ENCODE measurements at regions not wholly inside any gene's neighbourhood (a gene's known extent, or its start where the extent isn't known, plus 50 kb on each side); places are given as distances from the start of the nearest gene placed in this dataset.

GRCh38 chr1:73627723-73628122 lies 570.3 kb downstream of the LRRIQ3 start:
- no peak for DNase-seq

- DNase-seq = no peak
Observed at GRCh38 chr1:73626326-73626725, 571.6 kb downstream of the LRRIQ3 start.

- no peak for DNase-seq
Observed at GRCh38 chr1:73623946-73624345, 574.0 kb downstream of the LRRIQ3 start.

GRCh38 chr1:73617145-73617544 lies 580.8 kb downstream of the LRRIQ3 start:
- DNase-seq = no peak

- DNase-seq = no peak
Observed at GRCh38 chr1:73611681-73612080, 586.3 kb downstream of the LRRIQ3 start.

GRCh38 chr1:73604739-73605138 lies 593.2 kb downstream of the LRRIQ3 start:
- DNase-seq = no peak

- no peak for DNase-seq
Observed at GRCh38 chr1:73604211-73604610, 593.8 kb downstream of the LRRIQ3 start.

GRCh38 chr1:73593804-73594203 lies 604.2 kb downstream of the LRRIQ3 start:
- DNase-seq = no peak

- DNase-seq = no peak
Observed at GRCh38 chr1:73593364-73593763, 604.6 kb downstream of the LRRIQ3 start.

GRCh38 chr1:73587080-73587479 lies 610.9 kb downstream of the LRRIQ3 start:
- no peak for DNase-seq

GRCh38 chr1:73577206-73577605 lies 620.8 kb downstream of the LRRIQ3 start:
- no peak for DNase-seq

GRCh38 chr1:73576083-73576482 lies 621.9 kb downstream of the LRRIQ3 start:
- no peak for DNase-seq

- no peak for DNase-seq
Observed at GRCh38 chr1:73564294-73564693, 633.7 kb downstream of the LRRIQ3 start.

- DNase-seq = no peak
Observed at GRCh38 chr1:73556270-73556669, 641.7 kb downstream of the LRRIQ3 start.

GRCh38 chr1:73537400-73537799 lies 660.6 kb downstream of the LRRIQ3 start:
- DNase-seq = no peak

GRCh38 chr1:73517603-73518191 lies 680.3 kb downstream of the LRRIQ3 start:
- no peak for DNase-seq

GRCh38 chr1:73516451-73516850 lies 681.5 kb downstream of the LRRIQ3 start:
- no peak for DNase-seq

- no peak for DNase-seq
Observed at GRCh38 chr1:73511038-73511437, 686.9 kb downstream of the LRRIQ3 start.

GRCh38 chr1:73500154-73500553 lies 697.8 kb downstream of the LRRIQ3 start:
- DNase-seq = no peak

- DNase-seq = no peak
Observed at GRCh38 chr1:73499671-73500070, 698.3 kb downstream of the LRRIQ3 start.

- DNase-seq = no peak
Observed at GRCh38 chr1:73491621-73492020, 706.4 kb downstream of the LRRIQ3 start.

- no peak for DNase-seq
Observed at GRCh38 chr1:73475316-73475870, 722.6 kb downstream of the LRRIQ3 start.

- no peak for DNase-seq
Observed at GRCh38 chr1:73472810-73473209, 725.2 kb downstream of the LRRIQ3 start.

- no peak for DNase-seq
Observed at GRCh38 chr1:73467731-73468130, 730.2 kb downstream of the LRRIQ3 start.

GRCh38 chr1:73463873-73464272 lies 734.1 kb downstream of the LRRIQ3 start:
- DNase-seq = no peak
